ENCODE measurements at regions not wholly inside any gene's neighbourhood (a gene's known extent, or its start where the extent isn't known, plus 50 kb on each side); places are given as distances from the start of the nearest gene placed in this dataset.
A peak's percentile ranks its signal among the peaks of the same experiment; 100 is the strongest.

GRCh38 chr5:136772491-136772890 is 407.1 kb upstream of the TRPC7 start (continued):
- no peak for TF ChIP-seq POLR2AphosphoS5 (IDR thresholded peaks at IDR 0.05; ENCODE audit: low read depth)

DNA sequence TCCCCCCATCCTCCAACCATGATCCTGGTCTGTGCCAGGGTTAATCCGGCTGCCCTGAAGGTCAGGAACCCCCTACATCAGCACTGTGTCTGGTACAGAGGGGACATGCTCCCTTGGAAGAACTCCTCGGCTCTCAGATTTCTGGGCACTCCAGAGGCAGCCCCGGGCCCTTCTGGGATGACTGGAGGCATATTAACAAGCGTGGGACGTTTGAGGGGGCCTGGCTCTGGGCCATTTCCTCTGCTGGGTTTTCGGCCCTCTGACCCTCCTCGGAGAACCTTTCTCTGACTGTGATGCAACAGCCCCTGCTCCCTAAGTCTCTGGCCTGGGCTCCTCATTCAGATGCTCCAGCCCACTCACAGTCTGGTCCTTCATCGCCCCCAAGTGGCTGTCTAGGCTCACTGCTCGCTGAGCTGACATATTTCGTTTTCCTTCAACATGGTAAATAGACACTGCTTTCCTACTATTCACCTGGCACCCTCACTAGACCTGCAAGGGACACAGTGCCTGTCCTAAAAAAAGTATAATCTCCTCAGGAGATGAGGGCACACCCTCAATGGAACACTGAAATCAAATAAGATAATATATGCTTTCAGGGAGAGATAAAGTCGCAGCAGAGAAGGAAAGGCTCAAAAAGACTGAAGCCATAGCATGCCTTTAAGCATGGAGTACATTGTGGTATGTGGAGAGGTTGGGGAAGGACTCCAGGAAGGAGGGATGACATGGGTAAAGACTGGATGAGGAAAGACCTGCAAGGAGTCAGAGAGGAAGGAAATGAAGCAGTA is 404.7 kb upstream of the TRPC7 start:
- Histone ChIP-seq H3K36me3 (ENCODE audit: insufficient read depth) (no peaks in the 10 kb centered on the region), H3K4me3 (no peak overlapping the region), H3K4me2 (no peak overlapping the region), H3F3A (replicated peaks; ENCODE audit: low read depth) (no peaks in the 10 kb centered on the region), H2AFZ (peak overlapping the region; percentile 94; the same call in 1 of the 2 replicates), H3K4me1 (ENCODE audit: insufficient read depth) (peaks cover 16% of the 10 kb centered on the region), H3K27ac (ENCODE audit: low read depth) (no peak overlapping the region), H3K9me2 (ENCODE audit: insufficient read depth) (0 out of 2 replicates have a peak, but pooled peaks cover 12% of the 10 kb centered on the region), H3K79me2 (replicated peaks; ENCODE audit: insufficient read depth) (no peaks in the 10 kb centered on the region), H3K27me3 (ENCODE audit: insufficient read depth) (no peaks in the 10 kb centered on the region), H4K20me1 (replicated peaks; ENCODE audit: insufficient read depth) (no peaks in the 10 kb centered on the region)
- Mint-ChIP-seq H3K36me3 (ENCODE audit: low read depth) (no peaks in the 10 kb centered on the region; the same call in 2 of the 3 replicates), H3K4me3 (no peak overlapping the region), H3K4me1 (peaks cover 18% of the 10 kb centered on the region), H3K9me3 (peaks cover 3% of the 10 kb centered on the region; the same call in 1 of the 3 replicates), H3K27me3 (ENCODE audit: insufficient read depth, low read depth, poor library complexity) (peaks cover 2% of the 10 kb centered on the region), H3K27ac (peak overlapping the region; percentile 46; the same call in 1 of the 2 replicates)
- peak; percentile 94 for DNase-seq (ENCODE audit: low spot score)
- TF ChIP-seq CTCF (conservative IDR thresholded peaks at IDR 0.05; ENCODE audit: low read depth in 2 of 2), result peak; percentile 98 to 99
- TF ChIP-seq ZNF462 (CRISPR knock-in tag; IDR thresholded peaks at IDR 0.05), result 0 out of 2 replicates have a peak, but pooled peaks have one; percentile 29
- no peak for TF ChIP-seq POLR2AphosphoS5 (IDR thresholded peaks at IDR 0.05; ENCODE audit: low read depth)
- no peak for TF ChIP-seq STAT1 (IDR thresholded peaks at IDR 0.05; ENCODE audit: unreplicated experiment)
- peak; percentile 26 for TF ChIP-seq JUNB (IDR thresholded peaks at IDR 0.05; ENCODE audit: unreplicated experiment)
- TF ChIP-seq EZH2 (IDR thresholded peaks at IDR 0.05; ENCODE audit: low read depth, unreplicated experiment), result no peak
- TF ChIP-seq ZNF114 (CRISPR knock-in tag; IDR thresholded peaks at IDR 0.05), result no peak
- TF ChIP-seq, protein P1, sequence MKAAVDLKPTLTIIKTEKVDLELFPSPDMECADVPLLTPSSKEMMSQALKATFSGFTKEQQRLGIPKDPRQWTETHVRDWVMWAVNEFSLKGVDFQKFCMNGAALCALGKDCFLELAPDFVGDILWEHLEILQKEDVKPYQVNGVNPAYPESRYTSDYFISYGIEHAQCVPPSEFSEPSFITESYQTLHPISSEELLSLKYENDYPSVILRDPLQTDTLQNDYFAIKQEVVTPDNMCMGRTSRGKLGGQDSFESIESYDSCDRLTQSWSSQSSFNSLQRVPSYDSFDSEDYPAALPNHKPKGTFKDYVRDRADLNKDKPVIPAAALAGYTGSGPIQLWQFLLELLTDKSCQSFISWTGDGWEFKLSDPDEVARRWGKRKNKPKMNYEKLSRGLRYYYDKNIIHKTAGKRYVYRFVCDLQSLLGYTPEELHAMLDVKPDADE (IDR thresholded peaks at IDR 0.05), result no peak
- peak; percentile 98 for ATAC-seq

Measured in GM23338 (cell line).